DND-41 (cell line): ENCODE measurements at regions not wholly inside any gene's neighbourhood (a gene's known extent, or its start where the extent isn't known, plus 50 kb on each side); places are given as distances from the start of the nearest gene placed in this dataset.

Experiments used
- CTCF ChIP-seq: IDR thresholded peaks from 2 replicates; pipeline ENCODE4 v1.5.1; 2012; ENCODE audit warnings: borderline replicate concordance, low read length, moderate library complexity, mild to moderate bottlenecking; ENCODE audit not compliant: poor library complexity, severe bottlenecking; ENCODE audit errors: extremely low read depth
- EZH2 ChIP-seq: IDR thresholded peaks from 3 replicates; pipeline ENCODE4 v1.6.1; 2012; ENCODE audit warnings: borderline replicate concordance, low read depth, mild to moderate bottlenecking, moderate library complexity, low read length, inconsistent platforms; ENCODE audit not compliant: severe bottlenecking

GRCh38 chr22:48753381-48753730 lies 1074.3 kb downstream of the BRD1 start:
- TF ChIP-seq EZH2 (no peak), CTCF (no peak)
